ENCODE measurements at regions not wholly inside any gene's neighbourhood (a gene's known extent, or its start where the extent isn't known, plus 50 kb on each side); places are given as distances from the start of the nearest gene placed in this dataset.

- DNase-seq = no peak
These were observed 304.2 kb downstream of the ENC1 start for GRCh38 chr5:74336297-74336696.

- no peak for DNase-seq
These were observed 305.7 kb downstream of the ENC1 start for GRCh38 chr5:74334762-74335384.

- no peak for DNase-seq
These were observed 306.3 kb downstream of the ENC1 start for GRCh38 chr5:74334062-74334761.

- DNase-seq = no peak
These were observed 307.1 kb downstream of the ENC1 start for GRCh38 chr5:74333430-74333829.

- no peak for DNase-seq
These were observed 307.8 kb downstream of the ENC1 start for GRCh38 chr5:74332682-74333081.

- no peak for DNase-seq
These were observed 308.5 kb downstream of the ENC1 start for GRCh38 chr5:74332006-74332405.

GRCh38 chr5:74328221-74328630 is 312.3 kb downstream of the ENC1 start:
- no peak for DNase-seq

GRCh38 chr5:74327339-74327685 is 313.2 kb downstream of the ENC1 start:
- no peak for DNase-seq

- DNase-seq = peak; percentile 42 to 61
These were observed 313.8 kb downstream of the ENC1 start for GRCh38 chr5:74326571-74327338.

- no peak for DNase-seq
These were observed 314.7 kb downstream of the ENC1 start for GRCh38 chr5:74325866-74326265.

GRCh38 chr5:74324556-74324955 is 316.0 kb downstream of the ENC1 start:
- DNase-seq = no peak

- DNase-seq = no peak
These were observed 317.6 kb downstream of the ENC1 start for GRCh38 chr5:74322944-74323343.

- DNase-seq = no peak
These were observed 318.3 kb downstream of the ENC1 start for GRCh38 chr5:74322191-74322590.

- DNase-seq = no peak
These were observed 319.2 kb downstream of the ENC1 start for GRCh38 chr5:74321326-74321725.

- no peak for DNase-seq
These were observed 320.0 kb downstream of the ENC1 start for GRCh38 chr5:74320526-74320925.

- no peak for DNase-seq
These were observed 321.5 kb downstream of the ENC1 start for GRCh38 chr5:74319076-74319475.

- peak in 1 of 2 donors; percentile 6 for DNase-seq
These were observed 324.4 kb downstream of the ENC1 start for GRCh38 chr5:74316064-74316603.

GRCh38 chr5:74314906-74315305 is 325.6 kb downstream of the ENC1 start:
- DNase-seq = no peak

GRCh38 chr5:74313896-74314295 is 326.6 kb downstream of the ENC1 start:
- DNase-seq = no peak

- DNase-seq = no peak
These were observed 327.8 kb downstream of the ENC1 start for GRCh38 chr5:74312746-74313145.

- DNase-seq = no peak
These were observed 328.6 kb downstream of the ENC1 start for GRCh38 chr5:74311961-74312360.

- no peak for DNase-seq
These were observed 329.3 kb downstream of the ENC1 start for GRCh38 chr5:74310997-74311930.

GRCh38 chr5:74310386-74310785 is 330.1 kb downstream of the ENC1 start:
- DNase-seq = no peak

Measured in CD4-positive, alpha-beta T cell treated with Interferon alpha-2 for 1 hour (primary cell).